ENCODE measurements at regions not wholly inside any gene's neighbourhood (a gene's known extent, or its start where the extent isn't known, plus 50 kb on each side); places are given as distances from the start of the nearest gene placed in this dataset.

GRCh38 chr3:66755924-66756323 lies 242.2 kb upstream of the KBTBD8 start:
- no peak overlapping the region for H3K4me3 Mint-ChIP-seq (ENCODE audit: unreplicated experiment)
- TF ChIP-seq, protein P1, sequence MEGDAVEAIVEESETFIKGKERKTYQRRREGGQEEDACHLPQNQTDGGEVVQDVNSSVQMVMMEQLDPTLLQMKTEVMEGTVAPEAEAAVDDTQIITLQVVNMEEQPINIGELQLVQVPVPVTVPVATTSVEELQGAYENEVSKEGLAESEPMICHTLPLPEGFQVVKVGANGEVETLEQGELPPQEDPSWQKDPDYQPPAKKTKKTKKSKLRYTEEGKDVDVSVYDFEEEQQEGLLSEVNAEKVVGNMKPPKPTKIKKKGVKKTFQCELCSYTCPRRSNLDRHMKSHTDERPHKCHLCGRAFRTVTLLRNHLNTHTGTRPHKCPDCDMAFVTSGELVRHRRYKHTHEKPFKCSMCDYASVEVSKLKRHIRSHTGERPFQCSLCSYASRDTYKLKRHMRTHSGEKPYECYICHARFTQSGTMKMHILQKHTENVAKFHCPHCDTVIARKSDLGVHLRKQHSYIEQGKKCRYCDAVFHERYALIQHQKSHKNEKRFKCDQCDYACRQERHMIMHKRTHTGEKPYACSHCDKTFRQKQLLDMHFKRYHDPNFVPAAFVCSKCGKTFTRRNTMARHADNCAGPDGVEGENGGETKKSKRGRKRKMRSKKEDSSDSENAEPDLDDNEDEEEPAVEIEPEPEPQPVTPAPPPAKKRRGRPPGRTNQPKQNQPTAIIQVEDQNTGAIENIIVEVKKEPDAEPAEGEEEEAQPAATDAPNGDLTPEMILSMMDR (IDR thresholded peaks at IDR 0.05; ENCODE audit: insufficient read depth in 1 of 2, low read depth in 1 of 2, low read length in 1 of 2, severe bottlenecking in 1 of 2, unreplicated experiment in 1 of 2): no peak
- ChIA-PET CTCF (no interaction called here), POLR2A (no interaction called here)
- Histone ChIP-seq H3K36me3 (ENCODE audit: control insufficient read depth, insufficient read depth, low read length) (no peaks in the 10 kb centered on the region), H3K27me3 (replicated peaks; ENCODE audit: control insufficient read depth, insufficient read depth, low read length) (no peaks in the 10 kb centered on the region), H3K9me3 (no peaks in the 10 kb centered on the region), H3K4me3 (ENCODE audit: low read depth, low read length) (no peak overlapping the region), H3K4me1 (0 out of 2 replicates have a peak, but pooled peaks cover 5% of the 10 kb centered on the region)
- no peaks in the 10 kb centered on the region for H3K4me1 Mint-ChIP-seq (ENCODE audit: low read depth, unreplicated experiment)
- H3K27ac Mint-ChIP-seq (ENCODE audit: unreplicated experiment): no peak overlapping the region
- H3K36me3 Mint-ChIP-seq (ENCODE audit: insufficient read depth, unreplicated experiment): no peaks in the 10 kb centered on the region
- no TSS peak for BruUV-seq (replicated peaks)
- DNase-seq: no peak
- no peaks in the 10 kb centered on the region for H3K9me3 Mint-ChIP-seq (ENCODE audit: unreplicated experiment)
- no peaks in the 10 kb centered on the region for H3K27me3 Mint-ChIP-seq (ENCODE audit: insufficient read depth, unreplicated experiment)
- intact Hi-C loops (cut with micrococcal nuclease; ENCODE audit: unreplicated experiment): no loop called here

DNA sequence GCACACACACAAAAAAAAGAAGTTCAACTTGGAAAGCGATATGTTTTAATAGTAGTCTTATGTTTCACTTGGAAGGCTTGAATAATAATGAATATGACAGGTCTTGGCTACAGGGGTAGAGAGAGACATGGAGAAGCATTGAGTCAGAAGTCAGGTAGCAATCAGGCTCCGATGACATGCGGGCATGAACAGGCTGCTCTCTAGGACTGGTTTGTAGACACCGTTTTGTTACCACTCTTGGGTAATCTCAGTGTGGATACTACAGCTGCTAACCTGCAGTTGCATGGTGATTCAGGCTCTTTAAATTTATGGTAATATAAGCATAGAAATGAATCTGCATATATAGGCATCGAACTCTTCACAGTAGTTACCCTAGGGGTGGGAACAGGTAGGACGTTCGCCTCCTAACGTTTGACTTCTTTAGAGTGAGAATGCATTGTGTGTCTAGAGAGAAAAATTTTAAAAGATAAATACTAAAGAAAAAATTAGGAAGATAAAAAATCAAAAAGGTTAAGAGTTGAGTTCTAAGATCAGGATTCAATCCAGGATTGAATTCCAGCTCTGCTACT lies 241.6 kb upstream of the KBTBD8 start:
- intact Hi-C loops (cut with micrococcal nuclease; ENCODE audit: unreplicated experiment): no loop called here
- Histone ChIP-seq H3K9me3 (no peaks in the 10 kb centered on the region), H3K27me3 (replicated peaks; ENCODE audit: control insufficient read depth, insufficient read depth, low read length) (no peaks in the 10 kb centered on the region), H3K4me3 (ENCODE audit: low read depth, low read length) (no peak overlapping the region), H3K36me3 (ENCODE audit: control insufficient read depth, insufficient read depth, low read length) (no peaks in the 10 kb centered on the region), H3K4me1 (no peaks in the 10 kb centered on the region)
- H3K4me1 Mint-ChIP-seq (ENCODE audit: low read depth, unreplicated experiment): no peaks in the 10 kb centered on the region
- TF ChIP-seq, protein P1 (IDR thresholded peaks at IDR 0.05; ENCODE audit: insufficient read depth in 1 of 2, low read depth in 1 of 2, low read length in 1 of 2, severe bottlenecking in 1 of 2, unreplicated experiment in 1 of 2): no peak
- CTCF ChIA-PET: no interaction called here
- POLR2A ChIA-PET: no interaction called here
- no peaks in the 10 kb centered on the region for H3K9me3 Mint-ChIP-seq (ENCODE audit: unreplicated experiment)
- BruUV-seq (replicated peaks): no TSS peak
- H3K27me3 Mint-ChIP-seq (ENCODE audit: insufficient read depth, unreplicated experiment): no peaks in the 10 kb centered on the region
- no peak overlapping the region for H3K27ac Mint-ChIP-seq (ENCODE audit: unreplicated experiment)
- DNase-seq: no peak
- H3K36me3 Mint-ChIP-seq (ENCODE audit: insufficient read depth, unreplicated experiment): no peaks in the 10 kb centered on the region
- H3K4me3 Mint-ChIP-seq (ENCODE audit: unreplicated experiment): no peak overlapping the region

DNA sequence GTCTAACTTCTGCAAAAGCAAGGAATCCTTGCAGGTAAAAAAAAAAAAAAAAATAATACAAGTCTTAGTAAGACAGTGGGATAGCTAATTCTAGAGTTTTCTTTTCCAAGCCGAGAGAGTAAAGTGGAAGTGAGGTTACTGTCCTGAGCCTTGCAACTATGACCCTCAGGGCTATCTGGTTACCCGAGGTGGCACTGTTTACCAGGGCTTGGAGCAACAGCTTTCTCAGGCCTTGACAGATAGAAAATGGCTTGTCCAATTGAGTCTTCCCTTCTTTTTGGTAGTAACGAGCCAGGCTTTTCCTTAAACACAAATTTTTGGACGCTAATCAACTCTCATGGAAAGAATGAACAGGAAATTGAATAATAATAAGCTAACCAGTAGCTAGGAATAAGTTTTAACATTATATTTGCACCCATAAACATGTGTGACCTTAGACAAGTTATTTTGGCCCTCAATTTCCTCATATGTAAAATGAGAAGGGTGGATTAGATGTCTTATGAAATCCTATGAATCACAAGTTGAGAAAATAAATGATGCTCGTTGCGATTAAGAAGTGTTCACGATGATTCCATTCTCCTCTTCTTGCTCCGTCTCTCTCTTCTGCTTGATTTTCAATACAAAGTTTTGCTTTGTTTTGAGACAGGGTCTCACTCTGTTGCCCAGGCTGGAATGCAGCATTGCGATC lies 236.9 kb upstream of the KBTBD8 start:
- no peaks in the 10 kb centered on the region for H3K36me3 ChIP-seq (ENCODE audit: control insufficient read depth, insufficient read depth, low read length)
- no peaks in the 10 kb centered on the region for H3K36me3 Mint-ChIP-seq (ENCODE audit: insufficient read depth, unreplicated experiment)
- H3K9me3 ChIP-seq: no peaks in the 10 kb centered on the region
- TF ChIP-seq, protein P1 (IDR thresholded peaks at IDR 0.05; ENCODE audit: insufficient read depth in 1 of 2, low read depth in 1 of 2, low read length in 1 of 2, severe bottlenecking in 1 of 2, unreplicated experiment in 1 of 2): no peak
- no peaks in the 10 kb centered on the region for H3K9me3 Mint-ChIP-seq (ENCODE audit: unreplicated experiment)
- H3K4me3 Mint-ChIP-seq (ENCODE audit: unreplicated experiment): no peak overlapping the region
- intact Hi-C loops (cut with micrococcal nuclease; ENCODE audit: unreplicated experiment): no loop called here
- no TSS peak for BruUV-seq (replicated peaks)
- ChIA-PET CTCF (no interaction called here), POLR2A (no interaction called here)
- DNase-seq: no peak
- no peaks in the 10 kb centered on the region for H3K27me3 ChIP-seq (replicated peaks; ENCODE audit: control insufficient read depth, insufficient read depth, low read length)
- H3K27me3 Mint-ChIP-seq (ENCODE audit: insufficient read depth, unreplicated experiment): no peaks in the 10 kb centered on the region
- no peak overlapping the region for H3K27ac Mint-ChIP-seq (ENCODE audit: unreplicated experiment)
- no peaks in the 10 kb centered on the region for H3K4me1 ChIP-seq
- no peak overlapping the region for H3K4me3 ChIP-seq (ENCODE audit: low read depth, low read length)
- no peaks in the 10 kb centered on the region for H3K4me1 Mint-ChIP-seq (ENCODE audit: low read depth, unreplicated experiment)
